AG09309 (cell line): ENCODE measurements at regions not wholly inside any gene's neighbourhood (a gene's known extent, or its start where the extent isn't known, plus 50 kb on each side); places are given as distances from the start of the nearest gene placed in this dataset.

Experiments
- DNase-seq: peaks from one replicate; pipeline ENCODE4 v3.0.0-alpha.2; 2010; ENCODE audit warnings: low read depth
- H3K4me3 ChIP-seq: 2 replicates; pipeline ENCODE4 v1.5.1; 2011; ENCODE audit warnings: mild to moderate bottlenecking, low read depth, low read length, moderate library complexity; ENCODE audit not compliant: control insufficient read depth
- TF ChIP-seq, protein P1 (sequence below): IDR thresholded peaks from 2 replicates; pipeline ENCODE4 v1.5.1; 2011; ENCODE audit warnings: mild to moderate bottlenecking, low read depth, low read length, inconsistent platforms; ENCODE audit not compliant: insufficient read depth, control insufficient read depth; ENCODE audit errors: missing control alignments

DNA sequence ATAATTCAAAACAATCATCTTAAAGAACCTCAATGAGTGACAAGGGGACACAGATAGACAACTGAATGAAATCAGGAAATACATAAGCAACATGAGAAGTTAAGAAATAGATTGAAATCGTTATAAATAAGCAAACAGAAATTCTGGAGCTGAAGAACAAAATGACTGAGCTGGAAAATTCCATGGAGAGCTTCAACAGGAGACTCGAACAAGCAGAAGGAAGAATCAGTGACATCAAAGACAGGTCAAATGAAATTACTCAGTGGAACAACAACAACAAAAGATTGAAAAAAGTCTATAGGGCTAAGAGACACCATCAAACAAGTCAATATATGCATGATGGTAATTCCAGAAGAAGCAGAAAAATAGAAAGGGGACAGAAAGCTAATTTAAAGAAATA is 89.5 kb upstream of the ALKAL2 start:
- no peak overlapping the region for H3K4me3 ChIP-seq
- DNase-seq: no peak
- TF ChIP-seq, protein P1, sequence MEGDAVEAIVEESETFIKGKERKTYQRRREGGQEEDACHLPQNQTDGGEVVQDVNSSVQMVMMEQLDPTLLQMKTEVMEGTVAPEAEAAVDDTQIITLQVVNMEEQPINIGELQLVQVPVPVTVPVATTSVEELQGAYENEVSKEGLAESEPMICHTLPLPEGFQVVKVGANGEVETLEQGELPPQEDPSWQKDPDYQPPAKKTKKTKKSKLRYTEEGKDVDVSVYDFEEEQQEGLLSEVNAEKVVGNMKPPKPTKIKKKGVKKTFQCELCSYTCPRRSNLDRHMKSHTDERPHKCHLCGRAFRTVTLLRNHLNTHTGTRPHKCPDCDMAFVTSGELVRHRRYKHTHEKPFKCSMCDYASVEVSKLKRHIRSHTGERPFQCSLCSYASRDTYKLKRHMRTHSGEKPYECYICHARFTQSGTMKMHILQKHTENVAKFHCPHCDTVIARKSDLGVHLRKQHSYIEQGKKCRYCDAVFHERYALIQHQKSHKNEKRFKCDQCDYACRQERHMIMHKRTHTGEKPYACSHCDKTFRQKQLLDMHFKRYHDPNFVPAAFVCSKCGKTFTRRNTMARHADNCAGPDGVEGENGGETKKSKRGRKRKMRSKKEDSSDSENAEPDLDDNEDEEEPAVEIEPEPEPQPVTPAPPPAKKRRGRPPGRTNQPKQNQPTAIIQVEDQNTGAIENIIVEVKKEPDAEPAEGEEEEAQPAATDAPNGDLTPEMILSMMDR: no peak

DNA sequence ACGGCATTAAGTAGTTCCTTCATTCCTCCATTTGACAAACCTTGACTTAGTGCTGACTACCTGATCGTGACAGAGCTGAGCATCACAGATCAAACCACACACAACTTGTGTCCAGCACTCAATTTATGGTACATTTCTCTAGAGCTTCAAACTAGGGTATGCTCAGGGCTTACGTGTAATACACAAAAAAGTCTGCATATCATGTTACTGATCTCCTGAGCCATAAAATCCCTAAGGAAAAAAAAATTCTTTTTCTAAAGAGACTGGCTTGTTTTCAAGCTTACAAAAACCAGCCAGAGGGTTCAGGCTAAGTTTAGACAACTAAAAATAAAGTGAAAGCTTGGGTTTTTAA is 88.0 kb upstream of the ALKAL2 start:
- TF ChIP-seq, protein P1: no peak
- no peak overlapping the region for H3K4me3 ChIP-seq
- no peak for DNase-seq

DNA sequence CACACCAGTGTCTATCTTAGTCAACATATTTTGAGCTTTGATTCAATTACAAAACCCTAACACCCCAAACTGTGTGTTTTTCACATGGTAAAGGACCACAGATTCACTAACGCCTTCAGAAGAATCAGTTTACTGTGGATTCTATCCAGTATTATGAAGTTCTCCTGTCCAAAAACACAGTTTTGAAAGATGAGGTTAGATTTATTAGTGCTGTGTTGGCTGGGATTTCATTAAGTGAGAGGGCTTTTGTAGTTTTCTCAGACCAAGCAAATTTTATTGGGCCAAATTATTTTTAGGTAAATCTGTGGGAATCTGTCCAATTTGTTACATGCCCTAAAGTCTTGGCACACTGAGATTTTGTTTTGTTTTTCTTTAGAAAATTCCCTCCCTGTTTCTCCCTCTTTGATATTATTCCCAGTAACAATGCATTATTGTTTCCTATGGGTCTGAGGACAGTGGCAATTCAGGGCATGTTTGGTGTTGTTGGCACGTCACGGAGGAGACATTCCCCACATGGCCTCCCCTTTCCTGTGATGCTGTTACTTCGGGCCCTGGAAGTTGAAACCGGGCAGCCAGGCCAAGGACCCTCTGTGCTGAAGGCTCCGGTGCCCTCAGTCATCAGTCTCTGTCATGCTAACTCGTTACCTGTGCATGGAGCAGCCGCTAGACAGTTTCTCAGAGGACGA is 87.5 kb upstream of the ALKAL2 start:
- DNase-seq: no peak
- no peak overlapping the region for H3K4me3 ChIP-seq
- TF ChIP-seq, protein P1: no peak

DNA sequence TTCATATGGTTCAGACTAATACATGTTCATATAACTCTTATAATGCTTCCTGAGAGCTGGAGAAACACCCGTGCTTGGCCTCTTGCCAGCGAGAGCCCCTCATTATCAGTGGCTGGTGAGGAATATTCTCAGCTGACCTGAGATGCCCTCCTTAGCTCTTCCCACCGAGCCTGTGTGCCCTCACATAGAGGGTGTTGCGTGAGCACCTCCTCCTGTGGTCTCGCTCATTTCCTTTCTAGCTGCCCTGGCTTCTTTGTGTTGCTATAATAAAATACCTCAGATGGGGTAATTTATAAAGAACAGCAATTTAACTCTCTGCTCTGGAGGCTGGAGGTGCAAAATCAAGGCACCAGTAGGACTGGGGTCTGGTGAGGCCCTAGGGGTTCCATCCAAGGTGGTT is 80.5 kb upstream of the ALKAL2 start:
- TF ChIP-seq, protein P1: no peak
- no peak for DNase-seq
- H3K4me3 ChIP-seq: no peak overlapping the region

GRCh38 chr2:367246-367645 is 79.4 kb upstream of the ALKAL2 start:
- TF ChIP-seq, protein P1: no peak
- H3K4me3 ChIP-seq: no peak overlapping the region
- no peak for DNase-seq

- TF ChIP-seq, protein P1: no peak
- no peak for DNase-seq
- H3K4me3 ChIP-seq: no peak overlapping the region
These were observed 78.8 kb upstream of the ALKAL2 start for GRCh38 chr2:366706-367105.
